T-helper 17 cell (primary cell): ENCODE measurements at regions not wholly inside any gene's neighbourhood (a gene's known extent, or its start where the extent isn't known, plus 50 kb on each side); places are given as distances from the start of the nearest gene placed in this dataset.

Experiments used
- ATAC-seq: fragments of 150-1000 bp; cut with Tn5 transposase; 2 replicates; pipeline ENCODE4 v1.10.0; 2021; ENCODE audit warnings: mild to moderate bottlenecking, moderate library complexity
- DNase-seq, 3 donors: peaks; one replicate each; pipeline versions ENCODE4 v3.0.0 to v3.0.0-alpha.2; 2020 to 2021
- H3K9me3 ChIP-seq: one replicate; pipeline ENCODE4 v1.7.0; 2013; ENCODE audit warnings: low read length, mild to moderate bottlenecking; ENCODE audit not compliant: control insufficient read depth, poor library complexity, severe bottlenecking
- H3K27ac Mint-ChIP-seq: one replicate; pipeline ENCODE4 v1.8.0; 2022; ENCODE audit warnings: mild to moderate bottlenecking, moderate library complexity, mixed read lengths
- H3K27me3 Mint-ChIP-seq: one replicate; pipeline ENCODE4 v1.8.0; 2022; ENCODE audit warnings: mixed read lengths
- H3K36me3 Mint-ChIP-seq: one replicate; pipeline ENCODE4 v1.8.0; 2022; ENCODE audit warnings: low read depth, mixed read lengths
- H3K4me1 Mint-ChIP-seq: one replicate; pipeline ENCODE4 v1.8.0; 2022; ENCODE audit warnings: mild to moderate bottlenecking, mixed read lengths
- H3K4me3 Mint-ChIP-seq: one replicate; pipeline ENCODE4 v1.8.0; 2022; ENCODE audit warnings: mild to moderate bottlenecking, moderate library complexity, mixed read lengths

- ATAC-seq: no peak
- Mint-ChIP-seq H3K4me3 (no peak overlapping the region), H3K27me3 (no peaks in the 10 kb centered on the region), H3K4me1 (no peaks in the 10 kb centered on the region), H3K27ac (no peak overlapping the region), H3K36me3 (no peaks in the 10 kb centered on the region)
- DNase-seq: no peak
- no peaks in the 10 kb centered on the region for H3K9me3 ChIP-seq
Measured at GRCh38 chr9:108444400-108445358, 411.1 kb downstream of the ACTL7B start.

DNA sequence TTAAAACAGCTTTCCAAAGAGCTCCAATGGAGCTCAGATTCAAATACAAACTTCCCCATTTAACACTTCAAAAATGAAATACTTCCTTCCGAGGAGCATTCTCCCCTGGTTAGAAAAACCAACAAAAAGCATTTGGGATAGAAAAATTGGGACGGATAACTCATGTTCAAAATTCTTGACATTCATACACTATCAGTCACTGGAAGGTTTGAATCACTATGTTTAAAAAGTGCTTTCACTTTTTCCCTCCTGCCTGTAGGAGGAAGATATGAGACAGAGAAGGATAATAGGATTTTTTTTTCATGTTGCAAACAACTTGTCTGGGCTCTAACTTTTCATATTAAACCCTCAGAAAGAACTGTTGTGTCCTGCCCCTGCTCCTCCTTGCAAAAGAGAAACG, 412.0 kb downstream of the ACTL7B start:
- H3K27me3 Mint-ChIP-seq: no peaks in the 10 kb centered on the region
- H3K4me1 Mint-ChIP-seq: no peaks in the 10 kb centered on the region
- no peak for DNase-seq
- no peaks in the 10 kb centered on the region for H3K36me3 Mint-ChIP-seq
- ATAC-seq: no peak
- no peaks in the 10 kb centered on the region for H3K9me3 ChIP-seq
- H3K4me3 Mint-ChIP-seq: no peak overlapping the region
- H3K27ac Mint-ChIP-seq: no peak overlapping the region

DNA sequence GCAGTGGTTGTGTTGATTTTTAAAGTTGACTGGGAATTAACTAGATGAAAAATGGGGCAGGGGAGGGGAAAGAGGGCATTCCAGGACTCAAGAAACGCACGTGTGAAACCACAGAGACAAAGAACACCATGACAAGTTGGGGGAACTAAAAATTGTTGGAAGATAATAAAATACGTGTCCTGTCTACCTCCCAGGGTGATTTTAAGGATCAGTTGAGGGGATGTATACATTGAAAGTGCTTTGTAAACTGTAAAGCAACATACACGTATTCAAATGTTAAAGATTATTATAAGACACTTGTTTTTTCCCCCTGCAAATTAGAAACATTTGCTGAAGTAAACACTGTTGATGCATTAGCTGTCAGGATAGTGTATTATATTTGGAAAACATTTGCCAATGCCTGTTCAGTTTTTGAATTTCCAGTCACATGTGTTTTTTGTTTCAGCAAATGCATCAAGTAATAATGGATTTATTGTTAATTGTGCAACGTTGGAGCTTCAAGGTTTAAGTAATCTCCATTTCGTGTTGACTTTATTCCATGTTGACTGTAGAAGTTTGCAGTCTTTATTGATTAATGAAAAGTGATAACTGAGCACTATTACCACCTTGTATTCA, 412.7 kb downstream of the ACTL7B start:
- Mint-ChIP-seq H3K36me3 (no peaks in the 10 kb centered on the region), H3K4me1 (no peaks in the 10 kb centered on the region), H3K27me3 (no peaks in the 10 kb centered on the region), H3K27ac (no peak overlapping the region), H3K4me3 (no peak overlapping the region)
- H3K9me3 ChIP-seq: no peaks in the 10 kb centered on the region
- ATAC-seq: no peak
- no peak for DNase-seq

DNA sequence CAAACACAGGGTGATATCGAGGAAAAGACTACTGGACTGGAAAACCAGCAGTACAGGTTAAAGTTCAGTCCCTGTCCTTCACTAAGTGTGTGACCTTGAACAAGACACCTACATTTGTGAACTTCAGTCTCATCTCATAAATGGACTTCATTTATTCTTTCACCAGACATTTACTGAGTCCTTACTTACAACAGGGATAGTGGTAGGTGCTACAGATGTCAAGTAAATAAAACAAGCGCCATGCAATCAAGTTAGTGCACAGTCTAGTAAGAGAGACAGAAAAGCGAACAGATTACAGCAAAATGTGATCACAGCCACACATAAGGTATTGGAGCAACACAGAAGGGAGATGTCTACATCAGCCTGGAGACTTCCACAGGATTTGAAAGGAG, 413.2 kb downstream of the ACTL7B start:
- H3K4me3 Mint-ChIP-seq: no peak overlapping the region
- H3K36me3 Mint-ChIP-seq: no peaks in the 10 kb centered on the region
- no peak for ATAC-seq
- no peak for DNase-seq
- H3K9me3 ChIP-seq: no peaks in the 10 kb centered on the region
- no peaks in the 10 kb centered on the region for H3K27me3 Mint-ChIP-seq
- H3K27ac Mint-ChIP-seq: no peak overlapping the region
- H3K4me1 Mint-ChIP-seq: no peaks in the 10 kb centered on the region

GRCh38 chr9:108441726-108442125, 414.1 kb downstream of the ACTL7B start:
- H3K9me3 ChIP-seq: no peaks in the 10 kb centered on the region

GRCh38 chr9:108441251-108441650, 414.5 kb downstream of the ACTL7B start:
- DNase-seq: no peak
- no peaks in the 10 kb centered on the region for H3K9me3 ChIP-seq
- Mint-ChIP-seq H3K4me1 (no peaks in the 10 kb centered on the region), H3K27me3 (no peaks in the 10 kb centered on the region), H3K27ac (no peak overlapping the region), H3K36me3 (no peaks in the 10 kb centered on the region), H3K4me3 (no peak overlapping the region)
- ATAC-seq: no peak

More at GRCh38 chr9:108441726-108442125, 414.1 kb downstream of the ACTL7B start:
- no peak overlapping the region for H3K4me3 Mint-ChIP-seq
- H3K27me3 Mint-ChIP-seq: no peaks in the 10 kb centered on the region
- DNase-seq: no peak
- H3K4me1 Mint-ChIP-seq: no peaks in the 10 kb centered on the region
- no peak for ATAC-seq
- no peak overlapping the region for H3K27ac Mint-ChIP-seq
- no peaks in the 10 kb centered on the region for H3K36me3 Mint-ChIP-seq

GRCh38 chr9:108439947-108440346, 415.8 kb downstream of the ACTL7B start:
- H3K27me3 Mint-ChIP-seq: no peaks in the 10 kb centered on the region
- H3K4me1 Mint-ChIP-seq: no peaks in the 10 kb centered on the region
- DNase-seq: no peak
- no peak for ATAC-seq
- no peak overlapping the region for H3K4me3 Mint-ChIP-seq
- no peaks in the 10 kb centered on the region for H3K9me3 ChIP-seq
- no peaks in the 10 kb centered on the region for H3K36me3 Mint-ChIP-seq
- H3K27ac Mint-ChIP-seq: no peak overlapping the region

DNA sequence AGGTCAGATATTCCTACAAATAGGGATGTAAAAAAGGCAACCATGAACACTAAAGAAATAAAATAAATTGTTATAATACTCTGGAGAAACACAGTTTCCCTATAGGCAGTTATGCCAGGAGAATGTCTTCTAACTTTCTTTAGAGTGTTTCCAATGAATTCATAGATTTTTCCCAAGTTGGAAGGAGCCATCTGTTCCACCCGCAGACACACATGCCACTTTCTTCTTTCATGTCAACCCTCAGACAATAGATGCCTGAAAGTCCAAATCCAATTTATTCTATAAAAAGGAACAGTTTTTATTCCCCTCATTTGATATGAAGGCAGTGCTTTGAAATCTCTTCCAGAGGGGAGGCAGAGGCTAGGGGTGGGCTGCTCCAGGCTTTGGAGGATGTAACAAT, 418.1 kb downstream of the ACTL7B start:
- no peak overlapping the region for H3K27ac Mint-ChIP-seq
- H3K36me3 Mint-ChIP-seq: no peaks in the 10 kb centered on the region
- no peaks in the 10 kb centered on the region for H3K9me3 ChIP-seq
- ATAC-seq (no peak), DNase-seq (no peak)
- no peak overlapping the region for H3K4me3 Mint-ChIP-seq
- H3K27me3 Mint-ChIP-seq: no peaks in the 10 kb centered on the region
- no peaks in the 10 kb centered on the region for H3K4me1 Mint-ChIP-seq

DNA sequence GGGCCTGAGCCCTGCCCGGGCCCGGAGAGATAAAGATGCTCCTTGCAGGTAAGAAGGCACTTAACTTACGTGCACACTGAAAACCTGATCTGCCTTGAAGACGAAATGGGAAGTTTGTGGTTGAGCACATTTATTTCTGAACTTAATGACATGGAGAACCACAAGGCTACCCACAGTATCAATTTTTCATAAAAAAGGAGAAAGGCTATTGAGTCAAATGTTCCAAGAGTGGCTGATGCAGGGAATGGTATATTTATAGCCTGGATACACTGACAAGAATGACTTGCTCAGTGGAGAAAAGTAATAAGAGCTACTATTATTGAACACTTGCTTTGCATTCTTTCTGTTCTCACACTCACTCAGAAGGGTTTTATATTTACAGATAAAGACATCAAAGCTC, 419.3 kb downstream of the ACTL7B start:
- Mint-ChIP-seq H3K27ac (no peak overlapping the region), H3K4me3 (no peak overlapping the region), H3K27me3 (no peaks in the 10 kb centered on the region), H3K36me3 (no peaks in the 10 kb centered on the region), H3K4me1 (no peaks in the 10 kb centered on the region)
- ATAC-seq (no peak), DNase-seq (no peak)
- H3K9me3 ChIP-seq: no peaks in the 10 kb centered on the region

DNA sequence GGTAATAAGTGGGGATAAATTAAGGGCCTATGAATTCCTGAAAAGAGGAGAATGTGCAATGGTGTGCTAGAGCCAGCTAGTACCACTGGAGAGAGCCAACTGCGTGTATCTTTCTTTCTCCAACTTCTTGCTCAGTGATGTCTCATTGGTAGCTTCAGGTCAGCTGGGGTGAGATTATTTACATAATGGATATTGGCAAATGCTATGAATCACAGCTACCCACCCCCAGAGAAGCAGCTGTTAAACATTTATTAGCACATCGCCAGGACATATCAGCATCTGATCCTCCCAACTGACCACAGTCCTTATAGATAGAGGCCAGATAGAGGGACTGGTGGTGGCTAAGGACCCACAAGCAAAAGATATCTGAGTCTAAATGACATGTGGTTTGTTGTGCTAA, 421.3 kb downstream of the ACTL7B start:
- Mint-ChIP-seq H3K27ac (no peak overlapping the region), H3K4me3 (no peak overlapping the region), H3K27me3 (no peaks in the 10 kb centered on the region), H3K4me1 (no peaks in the 10 kb centered on the region), H3K36me3 (no peaks in the 10 kb centered on the region)
- no peak for ATAC-seq
- H3K9me3 ChIP-seq: peaks cover 4% of the 10 kb centered on the region
- DNase-seq: no peak

DNA sequence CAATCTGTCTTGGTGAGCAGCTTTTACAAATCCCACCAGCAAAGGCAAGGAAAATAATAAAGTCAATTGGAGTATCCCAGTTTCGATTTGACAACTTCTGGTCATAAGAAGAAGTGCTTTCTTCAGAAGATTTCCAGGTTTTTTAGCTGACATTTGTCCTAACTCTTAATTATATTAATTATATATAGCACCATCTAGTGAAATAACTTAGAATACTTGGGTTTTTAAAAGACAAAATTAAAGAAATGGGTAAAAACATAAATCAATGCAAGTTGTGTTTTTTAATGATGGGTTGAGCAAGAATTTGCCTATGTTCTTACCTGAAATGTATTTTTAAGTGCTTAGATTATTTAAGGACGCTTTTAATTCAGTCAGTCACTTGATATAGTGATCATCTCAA, 421.8 kb downstream of the ACTL7B start:
- Mint-ChIP-seq H3K36me3 (no peaks in the 10 kb centered on the region), H3K4me1 (no peaks in the 10 kb centered on the region), H3K27me3 (no peaks in the 10 kb centered on the region), H3K27ac (no peak overlapping the region), H3K4me3 (no peak overlapping the region)
- ATAC-seq: no peak
- H3K9me3 ChIP-seq: peaks cover 4% of the 10 kb centered on the region
- no peak for DNase-seq

DNA sequence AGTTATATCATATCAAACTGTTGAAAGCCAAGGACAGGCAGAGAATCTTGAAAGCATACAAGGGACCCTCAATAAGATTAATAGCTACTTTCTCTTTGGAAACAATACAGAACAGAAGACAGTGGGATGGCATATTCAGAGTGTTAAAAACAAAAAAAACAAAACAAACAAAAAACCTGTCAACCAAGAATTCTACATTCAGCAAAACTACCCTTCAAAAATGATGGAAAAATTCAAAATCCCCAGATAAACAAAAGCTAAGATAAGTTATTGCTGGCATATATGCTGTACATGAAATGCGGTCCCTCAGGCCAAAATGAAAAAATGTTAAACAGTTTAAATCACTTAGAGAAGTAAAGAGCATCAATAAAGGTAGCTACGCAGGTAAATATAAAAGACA, 425.1 kb downstream of the ACTL7B start:
- H3K9me3 ChIP-seq: peaks cover 4% of the 10 kb centered on the region
- Mint-ChIP-seq H3K36me3 (no peaks in the 10 kb centered on the region), H3K4me1 (no peaks in the 10 kb centered on the region), H3K4me3 (no peak overlapping the region), H3K27ac (no peak overlapping the region), H3K27me3 (no peaks in the 10 kb centered on the region)
- DNase-seq: no peak
- ATAC-seq: no peak

GRCh38 chr9:108427751-108428150, 428.0 kb downstream of the ACTL7B start:
- ATAC-seq (no peak), DNase-seq (no peak)
- Mint-ChIP-seq H3K27ac (no peak overlapping the region), H3K36me3 (no peaks in the 10 kb centered on the region), H3K4me1 (no peaks in the 10 kb centered on the region), H3K4me3 (no peak overlapping the region), H3K27me3 (no peaks in the 10 kb centered on the region)
- H3K9me3 ChIP-seq: peaks cover 4% of the 10 kb centered on the region
